ENCODE measurements at regions not wholly inside any gene's neighbourhood (a gene's known extent, or its start where the extent isn't known, plus 50 kb on each side); places are given as distances from the start of the nearest gene placed in this dataset.
A peak's percentile ranks its signal among the peaks of the same experiment; 100 is the strongest.

DNA sequence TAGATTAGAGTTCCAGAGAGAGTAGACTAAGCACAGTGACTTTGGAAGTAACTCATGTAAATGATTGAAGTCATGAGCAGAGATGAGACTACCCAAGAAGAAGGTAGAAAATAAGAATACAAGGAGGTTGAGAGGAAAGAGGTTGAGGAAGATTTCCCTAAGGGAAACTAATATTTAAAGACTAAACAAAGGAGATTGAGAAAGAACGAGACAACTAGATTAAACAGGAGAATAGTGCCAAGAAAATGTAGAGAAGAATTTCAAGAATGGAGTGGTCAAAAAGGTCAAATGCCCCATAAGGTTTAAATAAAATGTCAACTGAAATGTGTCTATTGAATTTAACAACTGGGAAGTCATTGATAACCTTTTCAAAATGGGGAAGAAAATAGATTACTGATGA is 59.0 kb downstream of the RPS29 start:
- DNase-seq (ENCODE audit: low read depth in 2 of 2): no peak

GRCh38 chr14:49526101-49526500 is 60.1 kb downstream of the RPS29 start:
- DNase-seq (ENCODE audit: low read depth in 2 of 2): no peak

- no peak for DNase-seq (ENCODE audit: low read depth in 2 of 2)
These were observed 69.9 kb downstream of the RPS29 start for GRCh38 chr14:49516286-49516685.

GRCh38 chr14:49512571-49512970 is 73.6 kb downstream of the RPS29 start:
- DNase-seq (ENCODE audit: low read depth in 2 of 2): no peak

GRCh38 chr14:49512147-49512551 is 74.0 kb downstream of the RPS29 start:
- DNase-seq (ENCODE audit: low read depth in 2 of 2): no peak

DNA sequence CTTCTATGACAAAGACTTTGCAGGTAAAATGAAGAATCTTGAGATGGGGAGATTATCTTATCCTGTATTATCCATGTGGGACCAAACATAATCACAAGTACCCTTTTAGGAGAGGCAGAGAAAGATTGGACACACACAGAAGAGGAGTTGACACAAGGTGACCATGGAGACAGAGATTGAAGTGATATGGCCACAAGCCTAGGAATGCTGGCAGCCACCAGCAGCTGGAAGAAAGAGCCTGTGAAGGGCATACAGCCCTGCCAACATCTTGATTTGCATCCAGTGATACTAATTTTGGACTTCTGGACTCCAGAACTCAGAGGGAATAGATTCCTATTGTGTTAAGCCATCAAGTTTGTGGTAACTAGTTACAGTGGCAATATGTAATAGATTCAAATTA is 78.1 kb downstream of the RPS29 start:
- no peak for DNase-seq (ENCODE audit: low read depth in 2 of 2)

DNA sequence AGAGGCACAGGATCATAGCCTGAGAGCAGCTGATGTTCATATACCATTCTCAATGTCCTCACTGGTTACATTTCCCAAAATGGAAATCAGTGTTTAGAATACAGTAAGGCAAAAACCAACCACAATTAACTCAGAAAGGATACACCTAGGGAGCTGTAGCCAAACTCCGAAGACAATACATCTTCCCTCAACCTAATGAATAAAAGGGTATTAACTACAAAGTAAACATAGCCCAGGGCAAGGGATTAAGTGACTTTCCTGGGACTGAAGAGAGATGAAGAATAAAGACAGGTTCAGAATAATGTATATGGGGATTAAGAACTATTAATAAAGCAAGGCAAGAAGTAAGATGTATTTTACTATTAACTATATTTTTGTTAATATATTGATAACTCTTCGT is 79.5 kb downstream of the RPS29 start:
- no peak for DNase-seq (ENCODE audit: low read depth in 2 of 2)

- no peak for DNase-seq (ENCODE audit: low read depth in 2 of 2)
These were observed 81.0 kb downstream of the RPS29 start for GRCh38 chr14:49505041-49505766.

GRCh38 chr14:49497725-49498348 is 88.3 kb downstream of the RPS29 start:
- peak in 1 of 2 donors; percentile 1 for DNase-seq (ENCODE audit: low read depth in 2 of 2)

- DNase-seq (ENCODE audit: low read depth in 2 of 2): no peak
These were observed 88.9 kb downstream of the RPS29 start for GRCh38 chr14:49497267-49497666.

- no peak for DNase-seq (ENCODE audit: low read depth in 2 of 2)
These were observed 91.3 kb downstream of the RPS29 start for GRCh38 chr14:49494836-49495235.

DNA sequence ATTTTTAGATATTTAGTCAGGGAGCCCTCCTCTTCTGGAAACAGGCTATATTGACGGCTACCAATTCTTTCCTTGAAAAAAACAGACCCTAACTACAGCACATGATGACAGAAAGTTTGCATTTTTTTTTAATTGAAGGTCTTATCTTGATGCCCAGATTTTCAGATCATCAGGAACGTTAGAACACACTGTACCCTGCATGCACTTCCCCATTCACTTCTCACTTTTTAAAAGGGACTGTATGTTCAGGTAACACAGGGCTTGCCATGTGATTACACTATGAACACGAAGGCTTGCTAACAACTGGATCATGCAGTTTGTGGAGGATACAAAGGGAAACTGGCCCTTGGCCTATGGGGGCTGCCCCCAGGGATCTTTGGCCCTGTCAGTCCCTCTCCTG is 92.6 kb downstream of the RPS29 start:
- DNase-seq (ENCODE audit: low read depth in 2 of 2): no peak

DNA sequence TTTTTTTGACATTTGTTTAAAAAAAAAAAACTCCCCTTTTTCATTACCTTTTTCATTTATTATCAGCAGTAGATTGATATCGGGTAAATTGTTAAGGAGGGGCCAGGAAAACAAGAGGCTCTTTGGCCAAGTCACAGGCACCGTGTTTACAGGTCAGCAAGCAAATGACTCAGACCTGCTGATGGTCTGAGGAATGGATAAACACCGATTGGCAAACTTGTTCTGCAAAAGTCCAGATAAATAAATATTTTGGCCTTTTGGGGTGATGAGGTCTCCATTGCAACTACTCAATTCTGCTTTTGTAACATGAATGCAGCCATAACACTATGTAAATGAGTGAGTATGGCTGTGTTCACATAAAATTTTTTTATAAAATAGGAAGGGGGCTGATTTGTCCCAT is 94.0 kb downstream of the RPS29 start:
- no peak for DNase-seq (ENCODE audit: low read depth in 2 of 2)

GRCh38 chr14:49489341-49489740 is 96.8 kb downstream of the RPS29 start:
- no peak for DNase-seq (ENCODE audit: low read depth in 2 of 2)

DNA sequence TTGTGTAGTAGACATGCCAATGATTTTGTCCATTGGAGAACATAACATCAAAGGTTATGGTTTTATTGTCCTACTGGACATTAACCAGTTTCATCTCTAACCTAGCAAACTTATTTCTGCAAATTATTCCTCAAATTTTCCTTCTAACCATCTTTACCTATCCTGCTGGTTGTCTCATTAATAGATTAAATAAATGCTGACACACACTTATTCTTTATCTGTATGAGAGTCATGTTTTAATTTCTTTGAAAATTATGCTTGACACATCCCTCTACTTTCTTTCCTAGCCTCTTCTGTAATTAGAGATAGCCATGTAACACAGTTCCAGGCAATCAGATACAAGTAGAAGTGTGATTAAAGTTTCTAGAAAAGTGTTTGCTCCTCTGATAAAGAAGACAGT is 98.9 kb downstream of the RPS29 start:
- DNase-seq (ENCODE audit: low read depth in 2 of 2): no peak

- no peak for DNase-seq (ENCODE audit: low read depth in 2 of 2)
These were observed 100.9 kb downstream of the RPS29 start for GRCh38 chr14:49485290-49485689.

- no peak for DNase-seq (ENCODE audit: low read depth in 2 of 2)
These were observed 102.0 kb downstream of the RPS29 start for GRCh38 chr14:49484180-49484579.

- no peak for DNase-seq (ENCODE audit: low read depth in 2 of 2)
These were observed 102.9 kb downstream of the RPS29 start for GRCh38 chr14:49483268-49483667.

- no peak for DNase-seq (ENCODE audit: low read depth in 2 of 2)
These were observed 105.1 kb downstream of the RPS29 start for GRCh38 chr14:49480979-49481498.

- no peak for DNase-seq (ENCODE audit: low read depth in 2 of 2)
These were observed 106.0 kb downstream of the RPS29 start for GRCh38 chr14:49480053-49480760.

GRCh38 chr14:49479432-49479831 is 106.7 kb downstream of the RPS29 start:
- DNase-seq (ENCODE audit: low read depth in 2 of 2): no peak

DNA sequence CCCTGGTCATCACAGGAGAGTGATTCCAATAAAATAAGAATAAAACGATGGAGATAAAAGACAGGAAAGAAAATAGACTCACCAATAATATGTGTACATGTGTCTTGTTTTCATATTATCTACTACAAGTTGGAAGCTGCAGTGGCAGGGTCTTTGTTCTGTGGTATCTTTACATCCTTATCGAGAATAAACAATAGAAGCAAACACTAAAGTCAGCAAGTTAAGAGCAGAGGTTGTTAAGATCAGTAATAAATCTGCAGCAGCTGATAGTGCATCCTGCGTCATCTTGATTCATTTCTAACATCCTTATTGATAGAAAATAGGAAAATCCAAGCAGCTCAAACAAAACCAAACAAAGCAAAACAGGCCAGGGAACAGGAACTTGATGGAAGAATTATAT is 107.4 kb downstream of the RPS29 start:
- no peak for DNase-seq (ENCODE audit: low read depth in 2 of 2)

- DNase-seq (ENCODE audit: low read depth in 2 of 2): no peak
These were observed 119.1 kb downstream of the RPS29 start for GRCh38 chr14:49467091-49467490.

Measured in stimulated activated CD4-positive, alpha-beta T cell treated with anti-CD3 and anti-CD28 coated beads, Interleukin-1b, Interleukin-23, amount 100 ng/mL, for 4 hours (primary cell).